ENCODE measurements at regions not wholly inside any gene's neighbourhood (a gene's known extent, or its start where the extent isn't known, plus 50 kb on each side); places are given as distances from the start of the nearest gene placed in this dataset.

DNA sequence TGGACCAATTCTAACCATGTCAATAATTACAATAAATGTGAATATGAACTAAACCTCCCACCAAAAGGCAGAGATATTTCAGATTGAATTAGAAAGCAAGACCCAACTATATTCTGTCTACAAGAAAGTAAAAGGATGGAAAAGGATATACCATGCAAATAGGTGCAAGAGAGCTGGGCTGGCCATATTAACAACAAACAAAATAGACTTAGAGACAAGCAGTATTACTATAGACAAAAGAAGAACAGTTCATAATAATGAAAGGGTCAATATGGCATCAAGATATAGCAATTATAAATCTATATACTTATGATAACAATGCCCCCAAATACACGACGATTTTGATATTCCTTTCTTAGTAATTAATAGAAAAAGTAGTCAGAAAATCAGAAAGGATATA, 67.3 kb upstream of the IFFO2 start:
- no peak for TF ChIP-seq CTCF (tag by site-specific recombination; IDR thresholded peaks at IDR 0.05)
- no peak for TF ChIP-seq ZNF660 (tag by site-specific recombination; IDR thresholded peaks at IDR 0.05)
- no peak for TF ChIP-seq ZNF140 (tag by site-specific recombination; IDR thresholded peaks at IDR 0.05)
- no peak for TF ChIP-seq ZBTB11 (tag by site-specific recombination; conservative IDR thresholded peaks at IDR 0.05; ENCODE audit: low read depth)
- TF ChIP-seq ZNF10 (tag by site-specific recombination; IDR thresholded peaks at IDR 0.05), result no peak
- TF ChIP-seq ZNF561 (tag by site-specific recombination; IDR thresholded peaks at IDR 0.05; ENCODE audit: borderline replicate concordance), result no peak

Data from HEK293 (cell line).